HG03565 (cell line): ENCODE measurements at regions not wholly inside any gene's neighbourhood (a gene's known extent, or its start where the extent isn't known, plus 50 kb on each side); places are given as distances from the start of the nearest gene placed in this dataset.
"Not testable (repeated sequence)": the region's sequence is repeated elsewhere in the genome, so short reads cannot be mapped to it uniquely, and the experiment has no call there.

Source experiments
- ATAC-seq: cut with Tn5 transposase; IDR thresholded peaks from one replicate; pipeline ENCODE4 v1.9.1; 2021; ENCODE audit warnings: mild to moderate bottlenecking, moderate library complexity; ENCODE audit not compliant: unreplicated experiment

DNA sequence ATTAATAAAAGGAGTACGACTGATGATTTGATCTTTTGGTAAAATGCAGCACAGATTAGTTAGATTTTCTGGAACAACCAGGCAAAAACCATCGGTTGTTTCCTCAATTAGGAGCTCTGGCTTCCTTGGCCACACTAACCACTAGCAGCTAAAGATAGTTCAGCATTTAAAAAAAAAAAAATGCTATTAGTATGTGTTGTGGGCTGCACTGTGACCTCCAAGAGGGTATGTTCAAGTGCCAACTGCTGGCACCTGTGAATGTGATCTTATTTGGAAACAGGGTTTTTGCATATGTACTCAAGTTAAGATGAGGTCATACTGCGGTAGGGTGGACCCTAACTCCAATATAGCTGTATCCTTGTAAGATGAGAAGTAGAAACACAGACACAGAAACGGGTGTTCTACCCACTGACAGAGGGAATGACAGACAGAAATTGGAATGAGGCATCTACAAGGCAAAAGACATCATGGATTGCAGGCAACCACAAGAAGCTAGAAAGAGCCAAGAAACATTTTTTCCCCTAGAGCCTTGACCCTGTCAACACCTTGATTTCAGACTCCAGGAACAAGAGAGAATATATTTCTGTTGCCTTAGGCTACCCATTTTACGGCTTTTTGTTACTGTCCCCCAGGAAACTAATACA lies 534.6 kb upstream of the ROBO2 start:
- ATAC-seq, result no peak

DNA sequence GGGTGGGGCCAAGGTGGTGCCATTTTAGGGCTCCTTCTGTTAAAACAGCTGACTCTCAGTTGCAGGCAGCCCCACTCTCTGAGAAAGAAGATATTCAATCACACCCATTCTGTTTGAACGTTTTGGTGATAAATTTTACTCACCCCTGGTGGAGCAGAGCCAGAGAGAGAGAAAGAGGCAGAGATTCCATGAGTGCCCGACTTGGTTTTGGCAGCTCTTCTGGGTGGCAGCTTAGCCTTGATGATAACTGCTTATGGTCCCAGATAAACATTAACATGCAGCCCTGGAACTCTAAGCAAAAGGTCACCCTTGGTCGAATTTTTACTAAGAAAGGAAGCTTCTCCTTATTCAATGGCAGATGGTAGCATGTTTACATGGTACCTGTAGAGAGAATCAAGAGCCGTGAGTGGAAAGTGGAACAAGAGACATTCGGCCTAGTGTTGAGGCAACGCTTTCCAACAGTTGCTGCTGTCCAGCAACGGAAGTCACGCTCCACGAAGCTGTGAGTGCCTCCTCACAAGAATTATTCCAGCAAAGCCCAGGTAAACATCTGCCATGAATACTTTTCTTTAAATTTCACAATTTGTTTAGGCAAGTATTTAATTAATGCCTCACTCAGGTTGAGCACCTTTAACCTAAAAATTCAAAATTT lies 530.6 kb upstream of the ROBO2 start:
- no peak for ATAC-seq

DNA sequence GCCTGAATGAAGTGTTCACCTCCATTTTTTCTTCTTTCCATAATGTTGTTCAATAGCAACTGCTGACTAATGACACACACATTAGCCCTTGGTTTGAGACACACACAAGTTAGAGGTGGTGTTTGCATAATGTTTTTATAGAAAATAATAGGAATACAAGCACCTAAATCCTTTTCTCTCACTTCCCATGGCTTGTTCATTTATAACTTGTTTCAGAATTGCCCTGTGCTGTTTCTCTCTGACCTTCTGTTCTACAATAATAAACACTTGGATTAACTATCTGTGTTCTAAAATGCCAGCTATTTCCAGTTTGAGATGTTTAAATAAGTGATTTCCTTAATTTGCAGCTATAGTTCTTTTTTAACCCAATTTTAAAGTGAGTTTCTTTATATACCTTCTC lies 525.1 kb upstream of the ROBO2 start:
- no peak for ATAC-seq

DNA sequence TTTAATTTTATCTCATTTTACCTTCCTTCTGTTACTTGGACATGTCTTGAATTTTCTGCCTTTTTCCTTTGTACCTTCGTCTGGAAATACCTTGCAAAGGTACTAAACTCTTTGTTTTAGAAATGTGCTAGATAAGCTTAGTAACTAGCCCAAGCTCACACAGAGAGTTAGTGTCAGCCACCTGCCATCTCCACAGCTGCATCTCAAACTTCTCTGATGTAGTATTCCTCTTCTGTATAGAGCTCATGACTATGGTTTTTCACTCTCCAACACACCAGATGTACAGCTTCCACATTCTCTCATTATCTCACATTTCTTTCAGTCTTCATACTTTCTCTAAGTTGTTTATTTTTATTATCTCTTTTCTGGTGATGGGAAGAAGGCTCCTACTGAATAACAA lies 516.6 kb upstream of the ROBO2 start:
- ATAC-seq, result no peak

DNA sequence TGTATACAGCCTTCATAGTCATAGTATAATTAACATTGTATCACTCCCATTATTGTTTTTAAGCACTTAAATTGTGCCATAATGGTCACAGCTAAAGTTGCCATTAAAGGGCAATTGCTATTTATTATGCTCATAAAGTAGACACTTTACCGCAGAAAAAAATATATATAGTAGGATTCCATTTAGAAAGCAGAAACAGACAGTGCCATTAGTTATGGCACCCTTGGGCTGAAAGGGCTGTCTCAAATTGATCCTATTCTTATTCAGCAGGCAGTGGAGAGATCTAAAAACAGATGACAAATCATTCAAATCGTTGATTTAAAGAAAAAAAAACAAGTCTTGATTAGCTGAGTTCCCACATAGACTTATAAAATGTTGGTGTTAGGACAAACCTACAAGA lies 514.2 kb upstream of the ROBO2 start:
- no peak for ATAC-seq

DNA sequence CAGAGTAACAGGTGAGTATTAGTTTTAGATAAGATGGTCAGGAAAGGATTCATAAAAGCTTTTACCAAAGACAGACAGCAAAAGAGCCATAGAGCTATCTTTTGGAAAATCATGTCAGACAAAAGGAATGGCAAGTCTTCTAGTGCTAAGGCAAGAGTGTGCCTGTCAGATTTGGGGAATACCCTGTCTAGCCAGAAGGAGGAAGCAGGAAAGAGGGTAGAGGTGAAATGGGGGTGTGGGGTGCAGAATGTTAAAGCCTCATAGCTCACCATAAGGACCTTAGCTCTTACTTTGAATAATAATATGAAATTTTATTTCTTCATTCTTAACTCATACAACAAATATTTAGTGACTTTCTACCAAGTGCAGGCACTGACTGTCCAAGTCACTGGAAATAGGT lies 512.1 kb upstream of the ROBO2 start:
- no peak for ATAC-seq

DNA sequence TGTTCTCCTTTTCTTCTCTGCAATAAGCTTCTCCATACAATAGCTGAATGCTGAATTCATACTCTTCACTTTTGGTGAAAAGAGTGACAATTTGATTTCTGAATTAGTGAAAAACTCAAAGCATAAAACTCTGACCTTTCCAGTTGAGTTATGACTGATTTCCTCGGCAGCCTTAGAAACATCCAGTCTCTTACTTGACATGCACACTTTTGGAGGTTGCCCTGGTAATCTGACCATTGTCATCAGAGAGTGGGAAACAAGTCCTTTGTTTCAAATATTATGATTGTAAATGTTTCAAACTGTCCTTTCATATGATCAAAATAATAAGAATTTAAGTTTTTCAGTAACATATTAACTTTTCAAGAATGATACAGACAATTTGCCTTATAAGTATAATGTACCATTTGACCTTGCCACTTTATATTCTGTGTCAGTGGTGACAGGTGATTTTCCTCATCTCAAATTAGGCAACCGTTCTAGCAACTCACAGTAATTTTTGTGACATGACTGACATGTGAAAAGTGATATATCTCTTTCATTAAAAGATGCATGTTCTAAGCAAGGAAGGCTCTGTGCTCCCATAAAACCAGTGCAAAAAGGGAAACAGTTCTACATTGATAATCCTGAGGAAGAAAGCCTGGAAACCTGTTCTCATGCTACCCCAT lies 507.6 kb upstream of the ROBO2 start:
- ATAC-seq, result no peak

DNA sequence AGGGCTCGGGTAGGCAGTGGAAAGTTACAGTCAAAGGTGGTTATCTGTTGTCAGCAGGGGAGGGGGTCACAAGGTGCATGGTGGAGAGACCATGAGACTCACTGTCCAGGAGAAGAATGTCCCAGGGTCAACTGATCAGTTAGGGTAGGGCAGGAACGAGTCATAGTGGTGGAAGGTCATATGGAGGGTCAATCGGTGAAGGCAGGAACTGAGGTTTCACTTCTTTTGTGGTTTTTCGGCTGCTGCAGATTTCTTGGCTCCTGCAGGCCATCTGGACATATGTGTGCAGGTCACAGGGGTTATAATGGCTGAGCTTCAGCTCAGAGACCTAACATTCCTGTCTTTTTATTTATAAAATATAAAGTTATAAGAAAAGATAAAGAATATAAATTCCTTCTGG lies 506.2 kb upstream of the ROBO2 start:
- ATAC-seq, result not testable (repeated sequence)

DNA sequence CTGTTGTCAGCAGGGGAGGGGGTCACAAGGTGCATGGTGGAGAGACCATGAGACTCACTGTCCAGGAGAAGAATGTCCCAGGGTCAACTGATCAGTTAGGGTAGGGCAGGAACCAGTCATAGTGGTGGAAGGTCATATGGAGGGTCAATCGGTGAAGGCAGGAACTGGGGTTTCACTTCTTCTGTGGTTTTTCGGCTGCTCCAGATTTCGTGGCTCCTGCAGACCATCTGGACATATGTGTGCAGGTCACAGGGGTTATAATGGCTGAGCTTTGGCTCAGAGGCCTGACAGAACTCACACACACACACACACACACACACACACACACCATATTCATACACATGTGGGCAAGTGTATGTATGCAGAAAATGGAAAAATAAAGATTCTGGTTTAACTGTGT lies 502.0 kb upstream of the ROBO2 start:
- peak; percentile 63 for ATAC-seq

DNA sequence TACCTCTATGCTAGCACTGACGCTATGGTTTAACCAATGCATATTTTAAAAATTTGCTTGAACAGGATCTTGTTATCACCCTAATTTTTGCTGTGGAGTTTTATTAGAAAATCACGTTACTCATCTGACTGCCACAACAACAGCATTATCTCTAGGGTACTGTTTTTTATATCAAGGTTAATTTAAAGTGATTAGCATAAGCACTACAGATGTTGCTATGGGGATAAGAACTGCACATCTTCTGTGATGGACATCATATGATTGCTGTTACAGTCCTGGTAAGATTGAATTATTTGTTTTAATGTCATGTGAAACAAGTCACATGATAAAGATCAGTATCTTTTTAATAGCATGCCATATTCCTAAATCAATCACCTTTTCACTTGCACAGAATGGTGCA lies 492.2 kb upstream of the ROBO2 start:
- no peak for ATAC-seq

DNA sequence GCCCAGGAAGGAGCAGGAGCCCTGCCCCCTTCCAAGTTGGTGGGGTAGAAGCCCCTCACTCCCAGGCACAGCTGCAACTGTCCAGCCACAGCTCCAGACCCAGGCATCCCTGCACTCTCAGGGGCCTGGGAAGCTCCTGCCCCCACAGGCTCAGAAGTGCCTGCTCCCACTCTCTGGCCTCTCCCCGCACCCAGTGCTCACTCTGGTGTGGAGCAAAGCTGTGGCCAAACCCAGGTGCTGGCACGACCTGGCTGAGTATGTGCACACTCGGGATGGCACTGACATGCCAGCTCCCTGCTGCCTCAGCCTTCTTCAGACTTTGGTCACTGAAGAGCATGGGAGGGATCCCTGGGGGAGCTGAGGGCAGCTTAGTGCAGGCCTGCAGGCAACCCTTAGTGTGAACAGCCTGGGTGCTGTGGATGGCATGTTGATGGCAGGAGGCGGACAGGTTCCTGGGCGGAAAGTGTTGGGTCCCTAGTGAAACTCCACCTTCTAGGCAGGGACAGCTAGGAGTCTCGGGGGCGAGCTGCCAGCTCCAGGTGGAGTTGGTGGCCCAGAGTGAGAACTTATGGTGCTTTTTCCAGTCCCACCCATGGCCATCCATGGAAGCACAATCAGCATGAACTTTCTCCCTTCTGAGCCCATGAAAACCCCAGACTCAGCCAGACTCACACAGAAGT lies 489.2 kb upstream of the ROBO2 start:
- no peak for ATAC-seq

DNA sequence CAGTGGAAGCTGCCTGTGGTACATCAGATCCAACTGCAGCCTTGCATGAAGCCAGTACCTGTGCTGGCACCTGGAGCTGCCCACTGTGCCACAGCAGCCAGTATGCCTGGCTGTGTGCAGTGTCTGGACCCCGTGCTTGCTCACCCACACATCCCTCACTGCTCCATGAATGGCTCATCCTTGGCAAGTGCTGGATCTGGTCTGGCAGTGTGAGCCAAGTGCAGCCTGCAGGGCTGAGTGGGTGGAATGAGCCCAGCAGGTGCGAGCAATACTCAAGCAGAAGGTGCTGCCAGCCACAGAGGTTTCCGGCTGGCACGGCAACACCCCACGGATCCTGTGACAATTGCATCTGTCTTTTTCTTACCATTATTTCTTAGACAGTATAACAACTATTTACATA lies 488.2 kb upstream of the ROBO2 start:
- ATAC-seq, result no peak

DNA sequence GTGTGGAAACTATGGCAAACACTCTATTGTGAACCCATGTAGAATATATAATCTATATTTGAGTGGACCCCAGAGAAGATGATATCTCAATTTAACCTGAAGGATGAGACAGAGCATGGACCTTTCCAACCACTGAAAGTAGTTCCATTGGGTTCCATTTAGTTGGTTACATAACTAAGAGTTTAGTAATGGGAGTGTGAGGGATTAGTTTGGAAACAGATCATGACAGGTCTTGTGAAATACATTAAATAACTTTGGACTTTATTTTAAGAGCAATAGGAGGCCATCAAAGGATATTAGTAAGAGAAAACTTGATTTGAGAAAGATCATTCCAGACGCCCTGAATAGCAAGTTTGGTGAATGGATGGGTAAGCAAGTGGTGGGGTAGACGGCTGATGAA lies 487.2 kb upstream of the ROBO2 start:
- no peak for ATAC-seq

DNA sequence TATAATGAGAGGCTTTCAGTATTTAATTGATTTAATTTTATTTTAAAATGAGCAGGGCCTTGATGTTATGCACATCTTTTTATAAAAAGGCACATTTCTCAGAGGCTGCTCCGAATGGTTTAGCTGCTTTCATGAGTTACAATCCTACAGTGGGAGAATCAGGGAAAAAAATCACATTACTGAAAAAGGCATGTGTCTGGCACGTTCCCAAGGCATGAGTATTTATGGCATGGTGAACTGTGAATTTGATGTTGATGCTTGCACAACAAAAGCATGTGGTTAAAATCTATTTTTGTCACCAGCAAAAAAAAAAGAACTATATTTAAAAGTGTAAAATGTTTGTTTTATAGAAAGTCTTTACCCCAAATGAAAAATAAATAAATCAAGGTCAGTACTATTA lies 485.2 kb upstream of the ROBO2 start:
- ATAC-seq, result no peak

DNA sequence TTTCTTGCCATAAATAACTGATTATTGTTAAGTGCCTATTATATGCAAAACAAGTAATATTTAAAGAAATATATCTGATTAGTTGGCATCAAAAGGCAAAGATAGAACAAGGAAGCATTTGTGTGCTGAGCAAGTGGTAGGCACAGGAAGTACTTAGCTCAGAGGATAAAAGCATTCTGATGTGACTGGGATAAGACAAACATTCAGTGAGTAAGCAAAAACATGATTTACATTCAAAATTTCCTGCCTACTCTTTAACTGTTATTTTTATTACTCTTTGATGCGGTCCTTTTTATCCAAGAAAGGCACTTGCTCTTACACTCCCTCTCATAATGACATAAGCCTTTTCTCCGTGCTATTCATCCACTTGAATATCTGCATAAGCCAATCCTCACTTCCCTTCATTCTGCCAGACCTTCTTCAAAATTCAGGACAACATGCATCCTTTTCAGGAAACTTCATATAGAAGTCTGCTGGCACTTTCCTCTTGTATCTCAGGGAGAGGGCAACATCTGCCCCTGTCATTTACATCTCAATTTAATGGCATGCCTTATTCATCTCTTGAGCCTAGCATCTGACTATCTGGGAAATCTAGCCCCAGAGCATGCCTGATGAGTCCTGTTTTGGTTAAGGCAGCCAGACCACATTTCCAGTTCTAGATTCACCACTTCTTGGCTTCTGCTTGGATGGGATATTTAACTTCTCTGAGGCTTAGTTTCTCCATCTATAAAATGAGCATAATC lies 478.2 kb upstream of the ROBO2 start:
- no peak for ATAC-seq

DNA sequence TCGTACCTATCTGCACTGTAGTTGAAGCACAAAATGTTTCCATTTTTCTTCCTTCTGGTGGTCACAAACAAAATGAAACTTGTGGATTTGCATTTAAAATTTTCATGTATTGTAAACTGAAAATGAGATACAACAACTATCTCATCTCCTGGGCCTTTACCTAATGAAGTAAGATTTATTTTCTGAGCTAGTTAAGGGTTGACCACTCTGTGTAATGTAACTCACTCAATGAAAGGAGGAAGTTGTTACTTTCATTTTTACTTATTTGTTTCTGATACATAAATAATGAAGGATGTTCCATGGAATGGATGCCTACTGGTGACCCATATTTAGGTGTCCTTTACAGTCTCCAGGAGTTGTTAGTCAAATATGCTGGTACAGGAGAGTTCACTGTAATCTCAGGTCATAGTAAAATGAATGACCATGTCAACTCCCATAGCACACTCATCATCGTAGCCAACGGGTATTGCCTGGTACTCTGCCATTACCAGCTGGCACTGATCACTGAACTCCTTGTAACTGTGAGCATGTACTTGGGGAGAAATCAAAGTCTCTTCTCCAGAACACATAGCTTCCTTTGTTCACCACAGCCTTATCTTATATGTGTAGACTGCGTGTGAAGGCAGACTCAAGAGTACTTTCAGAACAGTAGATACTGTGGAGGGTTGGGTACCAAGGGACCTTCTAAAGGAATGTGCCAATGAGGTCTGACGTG lies 474.2 kb upstream of the ROBO2 start:
- no peak for ATAC-seq

DNA sequence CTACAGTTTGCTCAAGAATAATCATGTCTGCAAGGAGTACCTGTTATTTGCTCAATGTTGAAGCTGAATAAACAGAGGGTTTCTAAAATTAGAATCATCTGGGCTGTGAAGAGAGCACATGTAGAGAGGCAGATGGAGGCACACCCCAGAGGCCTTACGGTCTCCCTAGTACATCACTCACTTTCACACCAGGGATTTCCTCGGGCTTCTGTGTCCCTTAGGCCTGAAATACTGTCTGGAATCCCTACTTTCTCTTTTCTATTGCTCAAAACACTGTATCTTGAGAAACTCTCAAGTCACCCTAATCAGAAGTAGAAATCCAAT lies 473.7 kb upstream of the ROBO2 start:
- ATAC-seq, result no peak

DNA sequence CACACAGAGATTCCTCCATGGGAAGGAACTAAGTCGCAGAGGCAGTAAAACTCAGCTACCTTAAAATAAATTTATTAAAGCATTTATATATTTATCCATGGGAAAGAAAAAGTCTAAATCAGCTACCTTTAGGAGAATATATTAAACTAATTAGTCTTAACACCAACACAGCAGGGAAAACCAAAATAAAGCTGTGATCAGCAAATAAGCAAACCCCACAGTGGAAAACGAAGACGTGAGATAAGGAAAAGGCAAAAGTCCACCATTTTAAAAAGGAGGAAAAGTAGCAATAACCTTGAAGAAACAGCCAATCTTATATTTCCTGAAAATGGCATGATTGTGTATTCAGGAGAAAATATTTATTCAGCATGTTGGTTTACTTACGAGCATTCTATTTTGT lies 473.0 kb upstream of the ROBO2 start:
- no peak for ATAC-seq

DNA sequence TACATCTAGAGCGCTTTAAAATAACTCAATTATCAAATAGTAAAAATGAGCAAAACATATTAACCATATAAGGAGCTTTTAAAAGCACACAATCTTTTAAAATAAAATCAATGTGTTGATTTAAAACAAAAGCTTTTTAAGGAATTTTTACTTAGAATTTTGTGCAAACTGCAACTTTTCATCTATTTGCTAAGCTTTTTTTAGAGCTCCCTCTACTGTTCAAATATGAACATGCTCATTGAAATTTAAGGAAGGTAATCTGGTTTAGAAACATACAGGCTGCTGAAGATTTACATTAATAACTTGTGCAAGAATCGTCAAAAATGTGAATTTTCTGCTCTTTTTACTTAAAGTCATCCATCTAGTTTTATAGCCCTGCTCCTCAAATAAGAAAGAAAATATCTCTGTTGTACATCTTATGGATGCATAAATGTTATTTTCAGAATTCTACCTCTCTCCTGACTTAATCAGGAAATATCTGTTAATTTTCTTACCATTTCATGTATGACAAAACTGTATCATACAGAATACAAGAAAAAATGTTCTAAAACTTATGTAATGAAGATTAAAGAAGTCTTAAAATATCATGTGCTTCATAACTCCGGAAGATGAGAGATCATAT lies 469.4 kb upstream of the ROBO2 start:
- no peak for ATAC-seq

DNA sequence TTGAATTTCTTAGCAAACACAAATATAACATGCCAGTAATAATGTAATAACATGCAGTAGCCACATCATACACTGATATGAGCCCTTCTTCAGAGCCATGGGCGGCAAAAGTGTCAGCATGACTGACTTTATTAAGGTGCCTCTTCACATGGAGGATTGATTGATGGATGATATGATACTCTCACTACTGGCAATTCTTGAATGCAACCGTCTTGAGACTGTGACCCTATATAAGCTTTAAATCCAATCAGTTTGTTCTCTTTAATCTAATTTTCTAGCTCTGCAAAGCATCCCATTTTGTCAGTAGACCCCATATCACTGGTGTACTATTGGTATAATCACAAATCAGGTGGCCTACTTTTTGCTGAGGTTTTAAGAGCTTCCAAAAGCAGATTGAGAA lies 463.7 kb upstream of the ROBO2 start:
- no peak for ATAC-seq
